ENCODE measurements at regions not wholly inside any gene's neighbourhood (a gene's known extent, or its start where the extent isn't known, plus 50 kb on each side); places are given as distances from the start of the nearest gene placed in this dataset.

DNA sequence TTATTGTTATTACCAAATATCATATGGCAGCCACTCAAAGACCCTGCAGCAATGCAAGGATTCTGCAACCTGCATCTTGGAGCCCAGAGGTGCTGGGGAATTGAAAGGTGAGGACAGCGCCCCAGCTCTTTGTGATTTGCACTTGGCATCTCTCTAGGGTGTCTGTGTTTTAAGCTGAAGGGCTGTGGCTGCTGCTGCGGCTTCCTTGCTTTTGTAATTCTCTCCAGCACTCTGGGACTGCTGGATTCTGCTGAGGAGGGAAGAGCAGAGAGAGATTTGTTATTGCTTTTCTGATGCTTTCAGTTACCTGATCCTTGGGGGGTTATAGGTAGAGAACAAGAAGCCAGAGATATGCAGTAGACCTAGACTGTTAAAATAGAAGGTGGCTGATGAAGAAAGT, 562.4 kb downstream of the EBF1 start:
- H3K27me3 ChIP-seq (ENCODE audit: control insufficient read depth in 3 of 3, insufficient read depth in 3 of 3, low read length in 2 of 3), result no peaks in the 10 kb centered on the region
- ATAC-seq (ENCODE audit: insufficient read depth, low FRiP score) (no peak), DNase-seq (no peak)
- WGBS, 2 donors, result 83 to 84% methylated on average over 2 of the region's 2 CpGs
- no peak overlapping the region for H3K27ac ChIP-seq (ENCODE audit: low read depth in 1 of 2, low read length in 1 of 2)
- H3K4me3 ChIP-seq, result no peak overlapping the region
- H3K9ac ChIP-seq (ENCODE audit: insufficient read depth in 1 of 2, low read length in 2 of 2), result no peak overlapping the region
- H3K9me3 ChIP-seq (ENCODE audit: control insufficient read depth in 4 of 4, insufficient read depth in 3 of 4, low read length in 3 of 4), result peaks cover 0 to 2% (median 0%) of the 10 kb centered on the region in 4 donors
- H3K36me3 ChIP-seq (ENCODE audit: control insufficient read depth in 4 of 4, insufficient read depth in 4 of 4, low read length in 4 of 4), result no peaks in the 10 kb centered on the region
- H3K4me1 ChIP-seq (ENCODE audit: control insufficient read depth in 5 of 5, insufficient read depth in 5 of 5, low read length in 5 of 5), result no peaks in the 10 kb centered on the region
- TF ChIP-seq, protein P1, sequence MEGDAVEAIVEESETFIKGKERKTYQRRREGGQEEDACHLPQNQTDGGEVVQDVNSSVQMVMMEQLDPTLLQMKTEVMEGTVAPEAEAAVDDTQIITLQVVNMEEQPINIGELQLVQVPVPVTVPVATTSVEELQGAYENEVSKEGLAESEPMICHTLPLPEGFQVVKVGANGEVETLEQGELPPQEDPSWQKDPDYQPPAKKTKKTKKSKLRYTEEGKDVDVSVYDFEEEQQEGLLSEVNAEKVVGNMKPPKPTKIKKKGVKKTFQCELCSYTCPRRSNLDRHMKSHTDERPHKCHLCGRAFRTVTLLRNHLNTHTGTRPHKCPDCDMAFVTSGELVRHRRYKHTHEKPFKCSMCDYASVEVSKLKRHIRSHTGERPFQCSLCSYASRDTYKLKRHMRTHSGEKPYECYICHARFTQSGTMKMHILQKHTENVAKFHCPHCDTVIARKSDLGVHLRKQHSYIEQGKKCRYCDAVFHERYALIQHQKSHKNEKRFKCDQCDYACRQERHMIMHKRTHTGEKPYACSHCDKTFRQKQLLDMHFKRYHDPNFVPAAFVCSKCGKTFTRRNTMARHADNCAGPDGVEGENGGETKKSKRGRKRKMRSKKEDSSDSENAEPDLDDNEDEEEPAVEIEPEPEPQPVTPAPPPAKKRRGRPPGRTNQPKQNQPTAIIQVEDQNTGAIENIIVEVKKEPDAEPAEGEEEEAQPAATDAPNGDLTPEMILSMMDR (IDR thresholded peaks at IDR 0.05; ENCODE audit: control extremely low read depth, extremely low read depth), result no peak

DNA sequence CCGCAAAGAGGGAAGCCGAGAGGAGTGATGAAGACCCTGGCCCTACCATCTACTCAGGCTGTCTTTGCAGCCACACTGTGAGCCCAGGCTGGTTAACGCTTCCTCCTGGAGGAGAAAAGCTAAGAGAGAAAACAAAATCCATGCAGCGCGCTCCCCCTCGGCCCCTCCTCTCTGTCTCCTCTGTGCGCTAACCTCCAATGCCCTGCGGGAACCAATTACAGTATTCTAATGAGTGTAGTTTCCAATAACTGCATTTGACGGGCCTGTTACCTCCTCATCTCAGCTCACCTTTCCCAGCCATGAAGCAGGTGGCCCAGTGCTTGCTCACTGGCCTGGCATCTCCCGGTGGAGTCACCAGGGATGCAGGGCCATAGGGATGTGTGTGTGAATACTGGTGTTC, 565.5 kb downstream of the EBF1 start:
- Histone ChIP-seq H3K27me3 (ENCODE audit: control insufficient read depth in 3 of 3, insufficient read depth in 3 of 3, low read length in 2 of 3) (no peaks in the 10 kb centered on the region), H3K9me3 (ENCODE audit: control insufficient read depth in 4 of 4, insufficient read depth in 3 of 4, low read length in 3 of 4) (peaks cover 0 to 2% (median 0%) of the 10 kb centered on the region in 4 donors), H3K9ac (ENCODE audit: insufficient read depth in 1 of 2, low read length in 2 of 2) (no peak overlapping the region), H3K4me3 (no peak overlapping the region), H3K36me3 (ENCODE audit: control insufficient read depth in 4 of 4, insufficient read depth in 4 of 4, low read length in 4 of 4) (no peaks in the 10 kb centered on the region), H3K4me1 (ENCODE audit: control insufficient read depth in 5 of 5, insufficient read depth in 5 of 5, low read length in 5 of 5) (peaks cover 0 to 2% (median 0%) of the 10 kb centered on the region in 5 donors), H3K27ac (ENCODE audit: low read depth in 1 of 2, low read length in 1 of 2) (no peak overlapping the region)
- TF ChIP-seq, protein P1 (IDR thresholded peaks at IDR 0.05; ENCODE audit: control extremely low read depth, extremely low read depth), result no peak
- DNase-seq, result no peak
- WGBS, 2 donors, result 94 to 95% methylated on average over 10 of the region's 10 CpGs
- ATAC-seq (ENCODE audit: insufficient read depth, low FRiP score), result no peak

DNA sequence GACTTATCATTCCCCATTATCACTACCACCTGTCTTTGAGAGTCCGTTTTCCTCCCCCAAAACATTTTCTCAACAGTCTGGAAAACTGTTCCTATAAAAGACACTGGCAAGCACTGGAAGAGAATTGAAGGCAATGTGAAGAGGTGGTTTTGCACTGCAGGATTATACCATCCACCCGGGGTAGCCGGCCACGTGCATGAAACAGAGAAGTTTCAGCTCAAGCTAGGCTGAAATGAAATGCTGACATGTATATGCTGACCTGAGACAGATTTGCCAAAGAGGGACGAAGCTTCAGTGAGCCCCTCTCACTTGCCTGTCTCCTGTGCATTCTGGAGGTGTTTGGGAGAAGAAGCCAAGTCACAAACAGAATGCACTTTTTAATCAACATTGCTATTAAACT, 567.0 kb downstream of the EBF1 start:
- DNase-seq (no peak), ATAC-seq (ENCODE audit: insufficient read depth, low FRiP score) (no peak)
- H3K36me3 ChIP-seq (ENCODE audit: control insufficient read depth in 4 of 4, insufficient read depth in 4 of 4, low read length in 4 of 4), result no peaks in the 10 kb centered on the region
- no peak overlapping the region for H3K4me3 ChIP-seq
- H3K27me3 ChIP-seq (ENCODE audit: control insufficient read depth in 3 of 3, insufficient read depth in 3 of 3, low read length in 2 of 3), result no peaks in the 10 kb centered on the region
- TF ChIP-seq, protein P1 (IDR thresholded peaks at IDR 0.05; ENCODE audit: control extremely low read depth, extremely low read depth), result no peak
- no peak overlapping the region for H3K9ac ChIP-seq (ENCODE audit: insufficient read depth in 1 of 2, low read length in 2 of 2)
- no peak overlapping the region for H3K27ac ChIP-seq (ENCODE audit: low read depth in 1 of 2, low read length in 1 of 2)
- WGBS, 2 donors, result 79 to 90% methylated on average over 5 of the region's 5 CpGs
- H3K4me1 ChIP-seq (ENCODE audit: control insufficient read depth in 5 of 5, insufficient read depth in 5 of 5, low read length in 5 of 5), result peaks cover 0 to 2% (median 0%) of the 10 kb centered on the region in 5 donors
- peaks cover 0 to 2% (median 0%) of the 10 kb centered on the region in 4 donors for H3K9me3 ChIP-seq (ENCODE audit: control insufficient read depth in 4 of 4, insufficient read depth in 3 of 4, low read length in 3 of 4)

DNA sequence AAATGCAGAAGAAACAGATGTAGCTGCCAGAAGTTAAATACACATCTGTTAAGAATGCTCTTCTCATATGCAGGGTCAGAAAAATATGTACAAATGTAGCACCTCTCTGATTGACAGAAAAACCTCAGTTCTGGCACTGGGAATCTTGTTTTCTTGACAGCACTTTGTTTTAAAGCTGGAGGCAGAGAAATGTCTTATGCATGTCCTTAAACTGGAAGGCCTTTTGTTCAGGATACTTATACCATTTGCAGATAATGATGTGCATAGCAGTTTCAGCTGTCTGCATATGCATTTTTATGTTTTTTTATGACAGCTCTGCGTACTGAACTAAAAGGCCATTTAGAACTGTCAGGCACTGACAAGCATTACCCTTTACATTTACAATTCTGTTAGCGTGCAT, 567.9 kb downstream of the EBF1 start:
- Histone ChIP-seq H3K4me3 (no peak overlapping the region), H3K4me1 (ENCODE audit: control insufficient read depth in 5 of 5, insufficient read depth in 5 of 5, low read length in 5 of 5) (peaks cover 0 to 2% (median 0%) of the 10 kb centered on the region in 5 donors), H3K27ac (ENCODE audit: low read depth in 1 of 2, low read length in 1 of 2) (no peak overlapping the region), H3K27me3 (ENCODE audit: control insufficient read depth in 3 of 3, insufficient read depth in 3 of 3, low read length in 2 of 3) (no peaks in the 10 kb centered on the region), H3K36me3 (ENCODE audit: control insufficient read depth in 4 of 4, insufficient read depth in 4 of 4, low read length in 4 of 4) (no peaks in the 10 kb centered on the region), H3K9me3 (ENCODE audit: control insufficient read depth in 4 of 4, insufficient read depth in 3 of 4, low read length in 3 of 4) (peaks cover 0 to 2% (median 0%) of the 10 kb centered on the region in 4 donors), H3K9ac (ENCODE audit: insufficient read depth in 1 of 2, low read length in 2 of 2) (no peak overlapping the region)
- TF ChIP-seq, protein P1 (IDR thresholded peaks at IDR 0.05; ENCODE audit: control extremely low read depth, extremely low read depth), result no peak
- WGBS, 2 donors, result 94 to 95% methylated on average over 2 of the region's 2 CpGs
- ATAC-seq (ENCODE audit: insufficient read depth, low FRiP score) (no peak), DNase-seq (no peak)

Measured in lung (tissue), 11 donors.